ENCODE measurements at regions not wholly inside any gene's neighbourhood (a gene's known extent, or its start where the extent isn't known, plus 50 kb on each side); places are given as distances from the start of the nearest gene placed in this dataset.

DNA sequence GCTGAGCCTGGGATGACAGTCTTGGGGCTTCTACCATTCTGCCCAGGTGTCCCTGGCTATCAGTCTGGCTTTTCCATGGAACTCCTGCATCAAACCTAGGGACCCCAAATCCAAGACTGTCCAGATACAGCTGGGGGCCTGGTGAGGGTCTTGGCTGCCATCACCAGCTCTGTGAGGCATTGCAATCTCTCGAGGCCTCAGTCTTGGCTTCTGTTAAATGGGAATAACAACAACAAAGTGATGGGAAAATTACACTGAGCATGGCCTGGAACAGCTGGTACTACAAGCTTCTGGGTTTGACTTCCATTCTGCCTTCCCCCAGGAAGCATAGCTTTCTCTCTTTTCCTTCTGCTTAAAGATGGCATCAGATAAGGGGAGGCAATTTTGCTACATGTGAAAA is 50.0 kb upstream of the LCTL start:
- Mint-ChIP-seq H3K27me3 (peaks cover 4% of the 10 kb centered on the region), H3K27ac (no peak overlapping the region), H3K9me3 (no peaks in the 10 kb centered on the region), H3K4me3 (no peak overlapping the region), H3K4me1 (peaks cover 10% of the 10 kb centered on the region), H3K36me3 (no peaks in the 10 kb centered on the region)

DNA sequence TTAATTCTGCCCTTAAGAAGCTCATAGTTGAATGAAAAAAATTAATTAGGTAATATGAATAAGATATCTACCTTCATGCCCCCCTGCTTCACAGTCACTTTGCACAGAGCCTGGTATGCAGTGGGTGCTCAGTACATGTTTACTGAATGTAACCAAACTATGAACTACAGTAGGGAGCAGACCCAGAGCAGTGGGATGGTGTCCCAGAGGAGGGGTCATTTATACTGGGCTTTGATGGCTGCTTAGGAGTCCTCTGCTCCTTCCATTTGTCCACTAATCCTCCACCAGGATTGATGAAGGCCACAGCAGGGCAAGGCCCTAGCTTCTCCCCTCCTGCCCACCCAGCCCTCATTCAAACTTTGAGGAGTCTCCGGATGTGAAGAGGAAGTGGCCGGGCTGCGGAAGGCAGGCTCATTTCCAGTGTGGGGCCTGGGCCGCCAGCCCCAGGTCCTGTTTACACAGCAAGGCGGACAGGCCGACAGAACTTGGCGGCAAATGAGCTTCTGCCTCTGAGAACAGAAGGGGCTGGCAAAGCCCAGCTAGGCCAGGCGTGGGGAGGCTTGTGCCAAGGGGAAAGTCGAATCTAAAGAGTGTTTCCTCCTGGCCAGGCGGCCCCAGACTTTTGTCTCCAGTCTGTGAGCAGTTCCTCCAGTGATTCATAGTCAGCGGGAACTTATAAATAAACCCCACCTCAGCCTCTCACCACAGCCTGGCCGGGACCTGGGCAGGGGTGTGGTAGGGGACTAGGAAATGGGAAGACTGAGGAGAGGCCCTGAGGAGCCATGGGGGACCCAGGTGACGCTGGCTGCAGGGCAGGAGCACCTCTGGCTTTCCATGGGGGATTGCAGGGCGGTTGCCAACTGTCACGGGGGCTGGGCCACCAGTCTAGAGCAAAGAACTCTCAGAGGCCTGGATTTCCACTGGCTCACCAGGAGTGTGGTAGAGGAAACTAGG is 51.6 kb upstream of the LCTL start:
- Mint-ChIP-seq H3K4me1 (peaks cover 10% of the 10 kb centered on the region), H3K4me3 (no peak overlapping the region), H3K9me3 (no peaks in the 10 kb centered on the region), H3K27me3 (peaks cover 9% of the 10 kb centered on the region), H3K36me3 (no peaks in the 10 kb centered on the region), H3K27ac (no peak overlapping the region)

- no peaks in the 10 kb centered on the region for H3K4me1 Mint-ChIP-seq
- H3K27ac Mint-ChIP-seq: no peak overlapping the region
- no peaks in the 10 kb centered on the region for H3K9me3 Mint-ChIP-seq
- peaks cover 19% of the 10 kb centered on the region for H3K27me3 Mint-ChIP-seq
- H3K36me3 Mint-ChIP-seq: no peaks in the 10 kb centered on the region
- no peak overlapping the region for H3K4me3 Mint-ChIP-seq
Observed at GRCh38 chr15:66619152-66619903, 53.5 kb upstream of the LCTL start.

DNA sequence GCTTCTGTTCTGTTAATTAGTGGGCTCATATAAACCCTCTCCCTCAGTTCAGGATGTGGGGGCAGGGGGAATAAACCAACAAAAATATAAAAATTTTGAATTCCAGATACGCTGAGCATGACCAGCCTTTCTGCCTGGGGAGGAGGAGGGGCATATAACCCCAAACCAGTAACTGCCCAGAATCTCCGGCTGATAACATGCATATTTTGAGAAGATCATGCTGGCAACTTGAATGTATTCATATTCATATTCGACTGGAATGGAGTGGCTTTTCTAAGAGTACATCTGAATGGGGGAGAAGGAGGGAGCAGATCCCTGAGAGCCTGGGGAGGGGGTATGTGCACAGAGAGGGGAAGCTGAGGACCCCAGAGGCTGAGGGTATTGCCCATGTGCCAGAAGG is 54.5 kb upstream of the LCTL start:
- no peak overlapping the region for H3K4me3 Mint-ChIP-seq
- peaks cover 19% of the 10 kb centered on the region for H3K27me3 Mint-ChIP-seq
- no peaks in the 10 kb centered on the region for H3K36me3 Mint-ChIP-seq
- no peaks in the 10 kb centered on the region for H3K9me3 Mint-ChIP-seq
- no peaks in the 10 kb centered on the region for H3K4me1 Mint-ChIP-seq
- no peak overlapping the region for H3K27ac Mint-ChIP-seq

DNA sequence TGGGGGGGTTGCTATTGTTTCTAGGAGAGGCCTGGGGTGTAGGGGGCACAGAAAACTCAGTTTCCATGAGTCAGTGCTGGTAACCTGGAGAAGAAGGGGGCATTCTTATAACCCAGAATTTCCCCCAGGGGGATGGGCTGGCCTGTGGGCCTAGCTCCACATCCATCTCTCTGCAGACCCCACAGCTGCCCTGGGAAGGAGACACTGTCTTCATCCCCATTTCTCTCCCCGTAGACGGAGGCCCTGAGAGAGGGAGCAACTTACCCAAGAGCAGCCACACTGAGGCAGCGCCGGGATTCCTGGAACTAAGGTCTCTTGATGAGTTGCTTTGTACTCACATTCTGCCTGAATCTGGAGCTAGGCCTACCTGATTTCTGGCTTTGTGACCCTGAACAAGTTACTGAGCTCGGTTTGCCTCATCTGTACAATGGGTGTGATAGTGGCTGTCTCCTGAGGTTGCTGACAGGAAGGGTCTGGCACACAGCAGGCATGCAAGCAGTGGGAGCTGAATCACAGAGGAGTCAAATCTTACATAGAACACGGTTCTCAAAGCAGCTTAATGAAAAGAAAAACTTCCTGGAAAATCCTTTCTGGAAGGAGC is 55.0 kb upstream of the LCTL start:
- Mint-ChIP-seq H3K36me3 (no peaks in the 10 kb centered on the region), H3K27me3 (peaks cover 19% of the 10 kb centered on the region), H3K4me1 (no peaks in the 10 kb centered on the region), H3K27ac (no peak overlapping the region), H3K9me3 (no peaks in the 10 kb centered on the region), H3K4me3 (no peak overlapping the region)

DNA sequence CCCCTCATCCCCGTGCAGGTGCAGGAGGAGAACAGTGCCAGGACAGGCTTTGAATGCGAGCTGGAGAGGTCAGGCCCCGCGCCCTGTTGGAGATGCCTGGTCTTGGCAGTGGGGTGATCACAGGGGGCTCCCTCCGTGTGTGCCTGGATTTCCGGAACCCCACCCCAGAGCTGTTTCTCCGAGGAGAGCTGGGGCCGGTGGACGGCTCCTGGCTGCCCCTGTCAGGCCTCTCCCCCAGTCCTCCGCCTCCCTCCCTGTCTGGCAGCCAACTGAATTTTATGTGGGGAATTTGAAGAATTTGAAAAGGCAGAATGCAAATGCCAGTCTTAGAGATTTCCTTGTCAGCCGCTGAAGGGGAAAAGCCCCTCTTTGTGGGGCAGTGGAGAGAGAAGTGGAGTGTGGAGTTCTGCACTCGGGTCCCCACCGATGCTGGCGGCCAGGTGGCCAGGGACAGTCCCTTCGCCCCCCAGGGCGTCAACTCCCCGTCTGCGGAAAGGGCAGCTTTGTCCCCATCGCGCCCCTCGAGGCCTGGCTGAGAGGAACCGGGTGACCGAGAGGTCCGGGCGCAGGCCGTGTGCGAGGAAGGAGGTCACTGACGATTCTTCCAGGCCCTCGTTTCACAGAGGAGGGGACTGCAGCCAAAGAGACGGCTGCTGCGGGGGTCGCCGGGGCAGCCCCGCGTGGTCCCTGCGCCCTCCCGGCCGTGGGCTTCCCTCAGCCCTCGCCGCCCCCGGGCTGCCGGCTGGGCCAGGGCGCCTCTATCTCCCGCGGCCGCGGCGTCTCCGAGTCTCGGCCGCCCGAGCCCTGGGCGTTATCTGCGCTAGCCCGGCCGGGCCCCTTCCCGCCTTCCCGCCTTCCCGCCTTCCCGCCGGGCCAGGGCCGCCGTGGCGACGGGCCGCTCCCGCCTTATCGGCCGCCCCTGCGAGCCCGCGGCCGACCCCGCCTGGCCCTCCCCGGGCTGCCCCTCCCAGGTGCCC is 56.0 kb upstream of the LCTL start:
- peaks cover 19% of the 10 kb centered on the region for H3K27me3 Mint-ChIP-seq
- H3K27ac Mint-ChIP-seq: peak overlapping the region; percentile 15
- H3K36me3 Mint-ChIP-seq: no peaks in the 10 kb centered on the region
- no peaks in the 10 kb centered on the region for H3K4me1 Mint-ChIP-seq
- H3K9me3 Mint-ChIP-seq: no peaks in the 10 kb centered on the region
- no peak overlapping the region for H3K4me3 Mint-ChIP-seq

- H3K36me3 Mint-ChIP-seq: no peaks in the 10 kb centered on the region
- H3K9me3 Mint-ChIP-seq: no peaks in the 10 kb centered on the region
- H3K27ac Mint-ChIP-seq: no peak overlapping the region
- H3K27me3 Mint-ChIP-seq: peaks cover 19% of the 10 kb centered on the region
- H3K4me1 Mint-ChIP-seq: no peaks in the 10 kb centered on the region
- no peak overlapping the region for H3K4me3 Mint-ChIP-seq
Observed at GRCh38 chr15:66622591-66623022, 56.8 kb upstream of the LCTL start.

GRCh38 chr15:66623801-66624453 is 58.1 kb upstream of the LCTL start:
- Mint-ChIP-seq H3K36me3 (no peaks in the 10 kb centered on the region), H3K4me3 (no peak overlapping the region), H3K27ac (no peak overlapping the region), H3K4me1 (no peaks in the 10 kb centered on the region), H3K27me3 (peaks cover 19% of the 10 kb centered on the region), H3K9me3 (no peaks in the 10 kb centered on the region)

DNA sequence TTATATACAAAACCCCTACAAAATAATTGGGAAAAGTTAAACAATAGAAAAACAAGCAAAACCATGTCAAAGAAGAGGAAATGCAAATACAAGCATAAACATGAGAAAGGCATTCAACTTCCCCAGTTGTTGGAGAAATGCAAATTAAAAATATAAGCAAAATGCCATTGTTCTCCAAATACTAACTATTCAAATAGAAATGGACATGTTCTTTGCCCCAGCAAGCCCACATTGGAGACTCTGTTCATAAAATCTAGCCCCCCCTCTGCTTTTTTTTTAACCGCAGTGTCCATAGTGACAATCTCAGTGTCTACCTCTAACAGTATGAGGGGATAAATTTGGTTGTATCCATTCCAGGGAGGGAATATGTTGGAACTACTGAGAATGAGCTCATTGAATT is 59.7 kb upstream of the LCTL start:
- Mint-ChIP-seq H3K27me3 (peaks cover 17% of the 10 kb centered on the region), H3K4me3 (no peak overlapping the region), H3K9me3 (no peaks in the 10 kb centered on the region), H3K36me3 (no peaks in the 10 kb centered on the region), H3K27ac (no peak overlapping the region), H3K4me1 (no peaks in the 10 kb centered on the region)

DNA sequence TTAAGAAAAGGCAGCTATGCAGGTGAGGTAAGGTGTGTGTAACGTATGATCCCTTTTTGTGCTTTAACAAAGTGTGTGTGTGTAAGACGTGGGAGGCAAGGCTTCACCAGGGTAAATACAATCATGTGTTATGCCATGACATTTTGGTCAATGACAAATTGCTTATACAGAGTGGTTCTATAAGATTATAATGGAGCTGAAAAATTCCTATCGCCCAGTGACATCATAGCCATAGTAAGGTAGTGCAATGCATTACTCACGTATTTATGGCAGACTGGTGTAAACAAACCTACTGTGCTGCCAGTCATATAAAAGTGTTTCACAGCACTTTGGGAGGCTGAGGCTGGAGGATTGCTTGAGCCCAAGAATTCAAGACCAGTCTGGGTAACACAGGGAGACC is 60.2 kb upstream of the LCTL start:
- H3K27ac Mint-ChIP-seq: no peak overlapping the region
- H3K9me3 Mint-ChIP-seq: no peaks in the 10 kb centered on the region
- H3K4me1 Mint-ChIP-seq: no peaks in the 10 kb centered on the region
- H3K36me3 Mint-ChIP-seq: no peaks in the 10 kb centered on the region
- H3K4me3 Mint-ChIP-seq: no peak overlapping the region
- peaks cover 14% of the 10 kb centered on the region for H3K27me3 Mint-ChIP-seq

- Mint-ChIP-seq H3K27ac (no peak overlapping the region), H3K36me3 (no peaks in the 10 kb centered on the region), H3K9me3 (no peaks in the 10 kb centered on the region), H3K27me3 (no peaks in the 10 kb centered on the region), H3K4me3 (no peak overlapping the region), H3K4me1 (no peaks in the 10 kb centered on the region)
Observed at GRCh38 chr15:66628976-66629723, 63.4 kb upstream of the LCTL start.

- no peak overlapping the region for H3K4me3 Mint-ChIP-seq
- no peaks in the 10 kb centered on the region for H3K36me3 Mint-ChIP-seq
- H3K4me1 Mint-ChIP-seq: no peaks in the 10 kb centered on the region
- no peaks in the 10 kb centered on the region for H3K9me3 Mint-ChIP-seq
- no peak overlapping the region for H3K27ac Mint-ChIP-seq
- H3K27me3 Mint-ChIP-seq: no peaks in the 10 kb centered on the region
Observed at GRCh38 chr15:66629817-66630576, 64.2 kb upstream of the LCTL start.

GRCh38 chr15:66630801-66631351 is 65.1 kb upstream of the LCTL start:
- H3K27ac Mint-ChIP-seq: no peak overlapping the region
- H3K4me1 Mint-ChIP-seq: no peaks in the 10 kb centered on the region
- H3K36me3 Mint-ChIP-seq: no peaks in the 10 kb centered on the region
- H3K4me3 Mint-ChIP-seq: no peak overlapping the region
- H3K9me3 Mint-ChIP-seq: no peaks in the 10 kb centered on the region
- no peaks in the 10 kb centered on the region for H3K27me3 Mint-ChIP-seq

Measured in activated naive CD4-positive, alpha-beta T cell treated with anti-CD3 and anti-CD28 coated beads, Interleukin-2, amount 50 U/mL, for 24 hours (primary cell).